ENCODE measurements at regions not wholly inside any gene's neighbourhood (a gene's known extent, or its start where the extent isn't known, plus 50 kb on each side); places are given as distances from the start of the nearest gene placed in this dataset.

- no peak for TF ChIP-seq CTCF (IDR thresholded peaks at IDR 0.05; ENCODE audit: low read depth, low read length, missing input control)
- TF ChIP-seq JUND (IDR thresholded peaks at IDR 0.05): no peak
- TF ChIP-seq ZBTB33 (IDR thresholded peaks at IDR 0.05): no peak
- no peak for TF ChIP-seq NR2F2 (IDR thresholded peaks at IDR 0.05)
- TF ChIP-seq RAD21 (IDR thresholded peaks at IDR 0.05): no peak
- no peak for TF ChIP-seq REST (IDR thresholded peaks at IDR 0.05)
- no peak for TF ChIP-seq SP1 (IDR thresholded peaks at IDR 0.05)
- TF ChIP-seq TAF1 (conservative IDR thresholded peaks at IDR 0.05): no peak
These were observed 632.8 kb downstream of the HDGFL1 start for GRCh38 chr6:23202207-23202606.
